Glomerular visceral epithelial cell (primary cell): ENCODE measurements at regions not wholly inside any gene's neighbourhood (a gene's known extent, or its start where the extent isn't known, plus 50 kb on each side); places are given as distances from the start of the nearest gene placed in this dataset.

Source experiments
- DNase-seq: peaks from one replicate; pipeline ENCODE4 v3.0.0-alpha.2; 2016; ENCODE audit errors: extremely low spot score

DNA sequence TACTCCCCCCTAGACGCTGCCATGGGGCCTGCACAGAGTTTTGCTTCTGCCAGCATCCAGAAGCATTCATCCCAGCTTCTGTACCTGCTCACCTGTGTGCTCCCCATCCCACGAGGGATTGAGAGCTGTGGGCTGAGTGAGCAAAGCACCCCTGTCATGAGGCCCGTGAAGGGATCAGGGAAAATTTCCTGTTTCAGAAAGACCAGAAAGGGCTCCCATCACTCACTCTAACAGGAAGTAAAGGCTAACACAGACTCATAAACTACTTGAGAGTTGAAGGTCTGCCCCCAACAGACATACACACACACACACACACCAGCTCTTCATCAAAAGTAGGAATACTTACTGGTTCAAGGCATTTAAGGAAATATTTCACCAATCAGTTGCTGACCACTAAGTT lies 256.5 kb upstream of the NT5E start:
- DNase-seq: no peak

DNA sequence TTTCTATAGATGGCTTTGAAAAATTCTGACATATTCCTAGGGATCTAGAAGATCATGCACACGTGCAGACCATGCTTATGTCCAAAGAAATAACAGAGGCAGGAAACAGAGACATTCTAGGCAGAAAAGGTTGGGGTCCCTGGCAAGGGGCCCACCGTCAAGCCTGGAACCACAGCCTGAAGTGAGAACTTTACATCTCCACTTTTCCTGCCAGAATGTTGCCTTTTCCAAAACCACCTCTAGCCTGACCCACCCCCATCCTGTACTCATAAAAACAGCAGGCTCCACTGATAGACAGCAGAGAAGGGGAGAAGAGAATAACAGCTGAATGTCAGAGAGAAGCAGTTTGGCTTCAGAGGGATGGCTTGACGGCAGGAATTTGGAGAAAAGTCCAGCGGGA lies 257.3 kb upstream of the NT5E start:
- DNase-seq: no peak

- DNase-seq: no peak
These were observed 257.7 kb upstream of the NT5E start for GRCh38 chr6:85192186-85192585.

DNA sequence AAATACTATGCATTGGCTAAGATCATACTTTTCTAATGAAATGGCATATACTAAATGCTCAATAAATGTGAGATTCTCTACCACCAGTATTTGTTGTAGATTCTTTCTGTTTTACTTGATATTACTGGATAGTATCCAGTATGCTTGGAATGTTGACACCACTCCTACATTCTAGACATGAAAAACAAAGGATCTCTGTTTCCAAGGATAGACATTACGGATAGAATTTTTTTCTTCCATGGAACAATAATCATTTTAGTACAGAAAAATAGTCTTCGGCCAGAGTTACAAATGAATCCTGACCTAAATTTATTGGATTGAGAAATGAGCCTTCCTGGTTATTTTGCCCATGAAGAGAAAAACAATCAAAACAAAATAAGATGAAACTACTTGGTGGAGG lies 258.2 kb upstream of the NT5E start:
- no peak for DNase-seq

DNA sequence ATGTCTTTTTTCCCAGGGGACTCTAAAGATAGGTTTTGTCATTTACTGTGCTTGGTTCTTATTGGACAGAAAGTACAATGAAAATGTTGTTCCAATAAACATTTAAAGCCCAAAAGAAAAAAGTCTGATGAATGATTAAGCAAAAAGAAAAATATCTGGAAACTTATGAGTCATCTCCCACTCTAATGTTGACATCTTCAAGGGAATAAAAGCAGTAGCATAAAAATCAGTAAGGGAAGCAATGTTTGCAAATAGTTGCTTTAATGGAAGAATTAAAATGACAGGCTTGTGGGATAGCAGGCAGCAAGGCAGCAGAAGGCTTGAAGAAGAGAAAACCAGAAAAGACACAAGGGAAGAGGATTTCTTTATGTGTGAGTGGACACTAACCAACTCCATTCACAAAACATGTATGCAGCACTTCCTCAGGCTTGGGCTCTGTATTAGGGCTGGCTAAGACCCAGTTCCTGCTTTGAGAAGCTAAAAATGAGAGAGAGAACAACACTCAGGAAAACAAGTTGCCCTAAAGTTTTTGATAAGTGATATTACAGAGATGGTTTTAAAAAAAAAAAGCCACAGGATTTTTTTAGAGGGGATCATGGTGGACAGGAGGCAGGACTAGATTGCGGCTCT lies 263.2 kb upstream of the NT5E start:
- no peak for DNase-seq

GRCh38 chr6:85185977-85186376 lies 263.9 kb upstream of the NT5E start:
- no peak for DNase-seq

- no peak for DNase-seq
These were observed 266.0 kb upstream of the NT5E start for GRCh38 chr6:85183841-85184240.

GRCh38 chr6:85172705-85173104 lies 277.2 kb upstream of the NT5E start:
- DNase-seq: no peak

DNA sequence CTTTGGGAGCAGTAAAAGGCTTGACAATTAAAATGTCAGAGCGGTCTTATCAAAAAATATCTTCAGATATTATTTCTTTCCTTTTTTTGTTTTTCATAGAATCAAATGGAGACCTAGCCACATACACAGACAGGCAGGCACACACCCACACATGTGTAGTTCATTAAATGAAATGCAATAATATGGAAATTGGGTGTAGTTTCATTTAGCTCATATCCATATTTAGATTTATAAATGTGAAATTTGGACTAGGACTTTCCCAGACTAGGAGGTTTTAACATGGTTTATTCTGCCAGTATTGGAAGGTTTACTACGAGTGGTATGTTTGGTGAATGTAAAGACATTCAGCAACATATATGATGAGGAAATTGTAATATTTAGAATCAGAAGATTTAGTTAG lies 277.7 kb upstream of the NT5E start:
- DNase-seq: no peak

- DNase-seq: no peak
These were observed 280.7 kb upstream of the NT5E start for GRCh38 chr6:85169189-85169588.

GRCh38 chr6:85168146-85168545 lies 281.7 kb upstream of the NT5E start:
- no peak for DNase-seq

GRCh38 chr6:85166114-85166741 lies 283.7 kb upstream of the NT5E start:
- no peak for DNase-seq

GRCh38 chr6:85163156-85164080 lies 286.5 kb upstream of the NT5E start:
- DNase-seq: no peak

- no peak for DNase-seq
These were observed 292.6 kb upstream of the NT5E start for GRCh38 chr6:85157311-85157710.

DNA sequence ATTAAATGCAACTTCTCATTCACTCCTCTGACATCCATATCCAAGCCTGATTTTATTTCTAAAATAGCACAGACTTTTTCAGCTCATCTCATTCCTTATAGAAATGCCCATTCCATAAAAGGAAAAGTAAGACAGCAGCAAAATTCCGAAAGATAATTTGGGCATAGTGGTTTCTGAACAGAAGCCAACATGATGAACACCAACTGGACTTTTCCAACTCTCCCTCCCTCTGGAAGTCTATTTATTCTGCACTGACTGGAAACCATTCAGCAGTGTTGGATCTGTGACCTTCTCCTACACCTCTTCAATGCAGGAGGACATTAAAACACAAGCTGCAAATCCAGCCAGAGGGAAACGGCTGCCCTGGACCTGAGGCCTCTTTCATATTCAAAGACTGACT lies 306.2 kb upstream of the NT5E start:
- no peak for DNase-seq

GRCh38 chr6:85137865-85138264 lies 312.0 kb upstream of the NT5E start:
- DNase-seq: no peak

DNA sequence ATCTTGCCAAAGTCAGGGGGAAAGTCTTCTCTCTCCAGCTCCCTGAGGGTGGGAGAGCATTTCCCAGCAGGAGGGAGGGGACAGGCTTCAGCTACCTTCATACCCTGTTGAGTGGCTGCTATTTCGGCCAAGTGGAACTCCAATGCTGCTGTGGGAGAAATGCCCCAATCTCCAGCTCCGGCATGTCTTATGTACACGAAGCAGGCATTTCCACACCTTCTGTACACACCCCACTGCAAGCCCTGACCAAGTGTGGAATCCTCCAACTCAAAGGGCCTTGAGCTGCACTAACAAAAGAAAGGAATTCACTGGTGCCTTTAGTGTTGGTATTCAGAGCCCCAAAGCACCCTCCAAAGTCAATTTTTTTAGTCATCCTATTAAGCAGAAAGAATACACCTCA lies 313.6 kb upstream of the NT5E start:
- DNase-seq: no peak

DNA sequence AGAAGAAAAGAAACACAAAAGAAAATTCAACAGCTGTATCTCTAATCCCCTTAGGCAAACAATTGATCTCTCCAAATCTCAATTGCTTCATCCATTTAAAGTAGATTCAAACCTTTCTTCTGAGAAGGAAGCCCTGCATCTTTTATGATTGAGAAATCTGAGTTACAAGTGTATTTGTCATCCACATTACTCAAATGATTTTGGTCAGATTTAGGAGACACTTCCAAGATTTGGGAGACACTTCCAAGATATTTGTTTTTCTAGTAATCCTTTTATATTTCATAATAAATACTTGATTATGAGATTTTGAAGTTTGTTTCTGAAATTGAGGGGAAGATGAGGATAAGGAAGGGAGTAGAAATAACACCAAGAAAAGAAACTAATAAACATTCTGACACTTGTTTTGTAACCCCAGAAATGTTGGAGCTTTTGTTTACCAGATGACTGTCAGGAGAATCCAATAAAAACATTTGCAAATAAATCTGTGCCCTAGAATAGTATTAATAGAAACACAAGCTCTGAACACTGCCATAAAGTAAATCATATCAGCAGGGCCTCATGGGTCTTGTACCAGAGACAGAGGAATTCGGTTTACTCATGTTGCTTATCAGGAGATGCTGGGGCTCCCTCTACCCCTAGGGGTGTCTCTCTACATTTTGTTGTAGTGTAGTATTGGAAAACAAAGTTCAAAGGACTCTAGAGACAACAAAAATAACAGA lies 314.3 kb upstream of the NT5E start:
- no peak for DNase-seq

GRCh38 chr6:85134172-85134571 lies 315.7 kb upstream of the NT5E start:
- DNase-seq: no peak

- no peak for DNase-seq
These were observed 317.8 kb upstream of the NT5E start for GRCh38 chr6:85132091-85132490.

DNA sequence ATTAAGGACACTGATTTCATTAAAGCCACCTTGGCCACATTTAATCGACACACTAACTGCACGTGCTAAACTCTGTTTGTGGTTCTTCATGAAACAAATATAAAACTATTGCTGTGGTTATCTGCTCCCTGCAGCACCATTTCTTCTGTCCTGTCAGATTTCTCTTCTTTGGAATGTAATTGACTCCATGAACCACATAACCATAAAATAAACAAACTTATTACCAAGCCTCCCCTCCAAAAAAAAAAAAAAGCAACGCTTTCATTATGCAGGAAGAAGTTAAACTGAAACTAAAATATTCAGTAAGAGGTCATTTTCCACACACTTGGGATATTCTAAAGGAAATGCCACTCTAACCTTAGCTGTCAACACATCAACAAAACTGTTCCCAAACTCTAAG lies 319.1 kb upstream of the NT5E start:
- DNase-seq: no peak

GRCh38 chr6:85129881-85130280 lies 320.0 kb upstream of the NT5E start:
- no peak for DNase-seq
